ENCODE measurements at regions not wholly inside any gene's neighbourhood (a gene's known extent, or its start where the extent isn't known, plus 50 kb on each side); places are given as distances from the start of the nearest gene placed in this dataset.

- peaks cover 2% of the 10 kb centered on the region for H3K9me3 Mint-ChIP-seq
- no peaks in the 10 kb centered on the region for H3K36me3 Mint-ChIP-seq (ENCODE audit: low read depth)
- H3K4me1 Mint-ChIP-seq (ENCODE audit: low read depth), result no peaks in the 10 kb centered on the region
- no peak overlapping the region for H3K27ac Mint-ChIP-seq
- H3K27me3 Mint-ChIP-seq (ENCODE audit: low read depth), result no peaks in the 10 kb centered on the region
- CTCF ChIA-PET, result interaction anchor here (0.7 kb wide), 1 partner anchor 1436 kb away, joined by 5 read pairs; no protein-coding TSS in a partner anchor
- H3K4me3 Mint-ChIP-seq, result no peak overlapping the region
- intact Hi-C loops (cut with micrococcal nuclease), result loop anchor here (10.0 kb wide), 1 partner anchor 1511 kb away; no protein-coding TSS in a partner anchor
- no peak for DNase-seq
These were observed 714.7 kb upstream of the TENM4 start for GRCh38 chr11:80155412-80156017.

GRCh38 chr11:80146232-80146631, 705.4 kb upstream of the TENM4 start:
- H3K4me1 Mint-ChIP-seq (ENCODE audit: low read depth), result no peaks in the 10 kb centered on the region
- CTCF ChIA-PET, result no interaction called here
- H3K4me3 Mint-ChIP-seq, result no peak overlapping the region

GRCh38 chr11:80144897-80145594, 704.2 kb upstream of the TENM4 start:
- H3K36me3 Mint-ChIP-seq (ENCODE audit: low read depth), result no peaks in the 10 kb centered on the region
- H3K4me3 Mint-ChIP-seq, result no peak overlapping the region
- no peak for DNase-seq
- no peaks in the 10 kb centered on the region for H3K4me1 Mint-ChIP-seq (ENCODE audit: low read depth)
- CTCF ChIA-PET, result no interaction called here
- H3K9me3 Mint-ChIP-seq, result no peaks in the 10 kb centered on the region
- H3K27ac Mint-ChIP-seq, result no peak overlapping the region
- intact Hi-C loops (cut with micrococcal nuclease), result no loop called here
- H3K27me3 Mint-ChIP-seq (ENCODE audit: low read depth), result no peaks in the 10 kb centered on the region

More at GRCh38 chr11:80146232-80146631, 705.4 kb upstream of the TENM4 start:
- intact Hi-C loops (cut with micrococcal nuclease), result no loop called here
- no peak for DNase-seq
- Mint-ChIP-seq H3K9me3 (no peaks in the 10 kb centered on the region), H3K27me3 (ENCODE audit: low read depth) (no peaks in the 10 kb centered on the region), H3K36me3 (ENCODE audit: low read depth) (no peaks in the 10 kb centered on the region), H3K27ac (no peak overlapping the region)

- Mint-ChIP-seq H3K27me3 (ENCODE audit: low read depth) (no peaks in the 10 kb centered on the region), H3K9me3 (peaks cover 5% of the 10 kb centered on the region), H3K36me3 (ENCODE audit: low read depth) (no peaks in the 10 kb centered on the region), H3K27ac (no peak overlapping the region), H3K4me3 (no peak overlapping the region), H3K4me1 (ENCODE audit: low read depth) (no peaks in the 10 kb centered on the region)
- intact Hi-C loops (cut with micrococcal nuclease), result no loop called here
- CTCF ChIA-PET, result no interaction called here
- no peak for DNase-seq
These were observed 696.2 kb upstream of the TENM4 start for GRCh38 chr11:80136991-80137390.

- Mint-ChIP-seq H3K4me1 (ENCODE audit: low read depth) (no peaks in the 10 kb centered on the region), H3K9me3 (peaks cover 4% of the 10 kb centered on the region), H3K36me3 (ENCODE audit: low read depth) (no peaks in the 10 kb centered on the region), H3K27ac (no peak overlapping the region), H3K27me3 (ENCODE audit: low read depth) (no peaks in the 10 kb centered on the region), H3K4me3 (no peak overlapping the region)
- intact Hi-C loops (cut with micrococcal nuclease), result no loop called here
- DNase-seq, result no peak
- CTCF ChIA-PET, result no interaction called here
These were observed 688.6 kb upstream of the TENM4 start for GRCh38 chr11:80129396-80129795.

GRCh38 chr11:80122211-80122610, 681.4 kb upstream of the TENM4 start:
- H3K27me3 Mint-ChIP-seq (ENCODE audit: low read depth), result no peaks in the 10 kb centered on the region
- H3K4me3 Mint-ChIP-seq, result no peak overlapping the region
- no peak for DNase-seq
- H3K27ac Mint-ChIP-seq, result no peak overlapping the region
- H3K36me3 Mint-ChIP-seq (ENCODE audit: low read depth), result no peaks in the 10 kb centered on the region
- intact Hi-C loops (cut with micrococcal nuclease), result no loop called here
- no peaks in the 10 kb centered on the region for H3K4me1 Mint-ChIP-seq (ENCODE audit: low read depth)
- CTCF ChIA-PET, result no interaction called here
- peaks cover 7% of the 10 kb centered on the region for H3K9me3 Mint-ChIP-seq

GRCh38 chr11:80118073-80118472, 677.2 kb upstream of the TENM4 start:
- Mint-ChIP-seq H3K9me3 (peaks cover 7% of the 10 kb centered on the region), H3K36me3 (ENCODE audit: low read depth) (no peaks in the 10 kb centered on the region), H3K4me1 (ENCODE audit: low read depth) (no peaks in the 10 kb centered on the region), H3K4me3 (no peak overlapping the region), H3K27ac (no peak overlapping the region), H3K27me3 (ENCODE audit: low read depth) (no peaks in the 10 kb centered on the region)
- no peak for DNase-seq
- intact Hi-C loops (cut with micrococcal nuclease), result no loop called here
- CTCF ChIA-PET, result no interaction called here

- no peak overlapping the region for H3K27ac Mint-ChIP-seq
- no peak overlapping the region for H3K4me3 Mint-ChIP-seq
- no peaks in the 10 kb centered on the region for H3K27me3 Mint-ChIP-seq (ENCODE audit: low read depth)
- intact Hi-C loops (cut with micrococcal nuclease), result no loop called here
- no peak for DNase-seq
- H3K36me3 Mint-ChIP-seq (ENCODE audit: low read depth), result no peaks in the 10 kb centered on the region
- peaks cover 15% of the 10 kb centered on the region for H3K9me3 Mint-ChIP-seq
- CTCF ChIA-PET, result no interaction called here
- no peaks in the 10 kb centered on the region for H3K4me1 Mint-ChIP-seq (ENCODE audit: low read depth)
These were observed 676.0 kb upstream of the TENM4 start for GRCh38 chr11:80116796-80117195.

GRCh38 chr11:80109652-80110051, 668.8 kb upstream of the TENM4 start:
- H3K9me3 Mint-ChIP-seq, result peaks cover 17% of the 10 kb centered on the region
- H3K36me3 Mint-ChIP-seq (ENCODE audit: low read depth), result no peaks in the 10 kb centered on the region
- H3K4me3 Mint-ChIP-seq, result no peak overlapping the region
- no peaks in the 10 kb centered on the region for H3K27me3 Mint-ChIP-seq (ENCODE audit: low read depth)
- H3K27ac Mint-ChIP-seq, result no peak overlapping the region
- H3K4me1 Mint-ChIP-seq (ENCODE audit: low read depth), result no peaks in the 10 kb centered on the region
- DNase-seq, result no peak
- CTCF ChIA-PET, result no interaction called here
- intact Hi-C loops (cut with micrococcal nuclease), result no loop called here

- no peaks in the 10 kb centered on the region for H3K4me1 Mint-ChIP-seq (ENCODE audit: low read depth)
- no peak for DNase-seq
- no peak overlapping the region for H3K27ac Mint-ChIP-seq
- no peaks in the 10 kb centered on the region for H3K36me3 Mint-ChIP-seq (ENCODE audit: low read depth)
- H3K4me3 Mint-ChIP-seq, result no peak overlapping the region
- H3K27me3 Mint-ChIP-seq (ENCODE audit: low read depth), result no peaks in the 10 kb centered on the region
- CTCF ChIA-PET, result no interaction called here
- intact Hi-C loops (cut with micrococcal nuclease), result no loop called here
- H3K9me3 Mint-ChIP-seq, result peaks cover 20% of the 10 kb centered on the region
These were observed 668.2 kb upstream of the TENM4 start for GRCh38 chr11:80109031-80109430.

GRCh38 chr11:80107415-80107814, 666.6 kb upstream of the TENM4 start:
- no peak overlapping the region for H3K27ac Mint-ChIP-seq
- H3K4me3 Mint-ChIP-seq, result no peak overlapping the region
- no peaks in the 10 kb centered on the region for H3K36me3 Mint-ChIP-seq (ENCODE audit: low read depth)
- H3K4me1 Mint-ChIP-seq (ENCODE audit: low read depth), result no peaks in the 10 kb centered on the region
- intact Hi-C loops (cut with micrococcal nuclease), result no loop called here
- CTCF ChIA-PET, result no interaction called here
- H3K9me3 Mint-ChIP-seq, result peaks cover 9% of the 10 kb centered on the region
- H3K27me3 Mint-ChIP-seq (ENCODE audit: low read depth), result no peaks in the 10 kb centered on the region
- DNase-seq, result no peak

- no peak overlapping the region for H3K4me3 Mint-ChIP-seq
- H3K9me3 Mint-ChIP-seq, result peaks cover 7% of the 10 kb centered on the region
- no peak for DNase-seq
- no peaks in the 10 kb centered on the region for H3K27me3 Mint-ChIP-seq (ENCODE audit: low read depth)
- no peak overlapping the region for H3K27ac Mint-ChIP-seq
- H3K4me1 Mint-ChIP-seq (ENCODE audit: low read depth), result no peaks in the 10 kb centered on the region
- intact Hi-C loops (cut with micrococcal nuclease), result no loop called here
- no peaks in the 10 kb centered on the region for H3K36me3 Mint-ChIP-seq (ENCODE audit: low read depth)
- CTCF ChIA-PET, result no interaction called here
These were observed 663.4 kb upstream of the TENM4 start for GRCh38 chr11:80104191-80104590.

- CTCF ChIA-PET, result no interaction called here
- no peaks in the 10 kb centered on the region for H3K4me1 Mint-ChIP-seq (ENCODE audit: low read depth)
- peaks cover 11% of the 10 kb centered on the region for H3K9me3 Mint-ChIP-seq
- intact Hi-C loops (cut with micrococcal nuclease), result no loop called here
- no peak for DNase-seq
- no peaks in the 10 kb centered on the region for H3K36me3 Mint-ChIP-seq (ENCODE audit: low read depth)
- H3K27ac Mint-ChIP-seq, result no peak overlapping the region
- H3K4me3 Mint-ChIP-seq, result no peak overlapping the region
- no peaks in the 10 kb centered on the region for H3K27me3 Mint-ChIP-seq (ENCODE audit: low read depth)
These were observed 662.5 kb upstream of the TENM4 start for GRCh38 chr11:80103142-80103859.
